H9 (cell line): ENCODE measurements at regions not wholly inside any gene's neighbourhood (a gene's known extent, or its start where the extent isn't known, plus 50 kb on each side); places are given as distances from the start of the nearest gene placed in this dataset.

Experiments used
- DNase-seq: peaks from one replicate; pipeline ENCODE4 v3.0.0-alpha.2; 2017
- H2AFZ ChIP-seq: one replicate; pipeline ENCODE4 v1.6.1; 2013; ENCODE audit warnings: mild to moderate bottlenecking, low read length, control low read depth, moderate library complexity
- H2AK5ac ChIP-seq: 2 replicates; pipeline ENCODE4 v1.6.1; 2013; ENCODE audit warnings: low read length, control low read depth, mixed read lengths; ENCODE audit not compliant: insufficient read length
- H2BK120ac ChIP-seq: one replicate; pipeline ENCODE4 v1.6.1; 2013; ENCODE audit warnings: low read depth, mild to moderate bottlenecking, low read length, control low read depth, inconsistent platforms; ENCODE audit not compliant: poor library complexity, severe bottlenecking
- H2BK12ac ChIP-seq: 2 replicates; pipeline ENCODE4 v1.6.1; 2013; ENCODE audit warnings: low read length, control low read depth, mixed read lengths, low read depth; ENCODE audit not compliant: insufficient read length
- H2BK15ac ChIP-seq: 2 replicates; pipeline ENCODE4 v1.6.1; 2013; ENCODE audit warnings: low read depth, low read length, control low read depth
- H2BK20ac ChIP-seq: one replicate; pipeline ENCODE4 v1.6.1; 2013; ENCODE audit warnings: low read depth, mild to moderate bottlenecking, low read length, control low read depth, inconsistent platforms; ENCODE audit not compliant: poor library complexity, severe bottlenecking
- H2BK5ac ChIP-seq: 2 replicates; pipeline ENCODE4 v1.6.1; 2013; ENCODE audit warnings: low read length, control low read depth, mixed read lengths; ENCODE audit not compliant: insufficient read length
- H3K14ac ChIP-seq: 2 replicates; pipeline ENCODE4 v1.6.1; 2013; ENCODE audit warnings: low read length, control low read depth; ENCODE audit not compliant: insufficient read depth
- H3K18ac ChIP-seq: 2 replicates; pipeline ENCODE4 v1.6.1; 2013; ENCODE audit warnings: low read depth, mild to moderate bottlenecking, mixed read lengths, low read length, control low read depth; ENCODE audit not compliant: insufficient read length
- H3K23ac ChIP-seq: 2 replicates; pipeline ENCODE4 v1.6.1; 2013; ENCODE audit warnings: low read length, control low read depth, mixed read lengths, low read depth; ENCODE audit not compliant: insufficient read length
- H3K23me2 ChIP-seq: 2 replicates; pipeline ENCODE4 v1.6.1; 2013; ENCODE audit warnings: low read depth, mild to moderate bottlenecking, mixed read lengths, low read length, control low read depth; ENCODE audit not compliant: insufficient read length, poor library complexity, severe bottlenecking
- H3K27ac ChIP-seq: 2 replicates; pipeline ENCODE4 v1.5.1; 2013; ENCODE audit warnings: low read length, control low read depth, mixed read lengths, low read depth; ENCODE audit not compliant: insufficient read length
- H3K27me3 ChIP-seq: 2 replicates; pipeline ENCODE4 v1.6.1; 2013; ENCODE audit warnings: low read length, control low read depth, inconsistent platforms; ENCODE audit not compliant: insufficient read depth
- H3K4ac ChIP-seq: 2 replicates; pipeline ENCODE4 v1.6.1; 2013; ENCODE audit warnings: low read depth, mild to moderate bottlenecking, control low read depth, inconsistent platforms, low read length, moderate library complexity
- H3K4me1 ChIP-seq: 2 replicates; pipeline ENCODE4 v1.6.1; 2013; ENCODE audit warnings: low read length, control low read depth, inconsistent platforms; ENCODE audit not compliant: insufficient read depth
- H3K4me2 ChIP-seq: 2 replicates; pipeline ENCODE4 v1.6.1; 2013; ENCODE audit warnings: low read length, control low read depth, mixed read lengths; ENCODE audit not compliant: insufficient read length, insufficient read depth
- H3K56ac ChIP-seq: 2 replicates; pipeline ENCODE4 v1.6.1; 2013; ENCODE audit warnings: low read depth, mild to moderate bottlenecking, mixed read lengths, low read length, control low read depth; ENCODE audit not compliant: insufficient read length
- H3K79me1 ChIP-seq: 2 replicates; pipeline ENCODE4 v1.6.1; 2013; ENCODE audit warnings: low read depth, mild to moderate bottlenecking, moderate library complexity, low read length, control low read depth, inconsistent platforms; ENCODE audit not compliant: insufficient read depth, poor library complexity, severe bottlenecking
- H3K79me2 ChIP-seq: 2 replicates; pipeline ENCODE4 v1.6.1; 2013; ENCODE audit warnings: low read length, control low read depth, inconsistent platforms; ENCODE audit not compliant: insufficient read depth
- H3K9ac ChIP-seq: 2 replicates; pipeline ENCODE4 v1.6.1; 2013; ENCODE audit warnings: low read length, control low read depth, mixed read lengths; ENCODE audit not compliant: insufficient read length; ENCODE audit errors: extremely low read depth
- H3K9me3 ChIP-seq: one replicate; pipeline ENCODE4 v1.6.1; 2013; ENCODE audit warnings: low read depth, low read length, inconsistent platforms; ENCODE audit not compliant: control insufficient read depth
- H3T11ph ChIP-seq: one replicate; pipeline ENCODE4 v1.6.1; 2013; ENCODE audit warnings: mild to moderate bottlenecking, low read length, control low read depth, inconsistent platforms
- H4K20me1 ChIP-seq: one replicate; pipeline ENCODE4 v1.6.1; 2013; ENCODE audit not compliant: control insufficient read depth, insufficient read length, insufficient read depth
- H4K5ac ChIP-seq: 2 replicates; pipeline ENCODE4 v1.6.1; 2013; ENCODE audit warnings: low read depth, mild to moderate bottlenecking, mixed read lengths, low read length, control low read depth; ENCODE audit not compliant: insufficient read length
- H4K8ac ChIP-seq: replicated peaks from 2 replicates; pipeline ENCODE4 v1.6.1; 2013; ENCODE audit warnings: low read length, control low read depth, mixed read lengths, low read depth; ENCODE audit not compliant: insufficient read length
- H4K91ac ChIP-seq: 2 replicates; pipeline ENCODE4 v1.6.1; 2013; ENCODE audit warnings: low read depth, mild to moderate bottlenecking, moderate library complexity, mixed read lengths, low read length, control low read depth; ENCODE audit not compliant: insufficient read length
- H3K27ac Mint-ChIP-seq, 3 experiments: 2 replicates in 2 of 3; 3 replicates in 1 of 3; pipeline ENCODE4 v1.8.0; 2020 to 2021; ENCODE audit warnings: mixed read lengths in 3 of 3, mild to moderate bottlenecking in 1 of 3, moderate library complexity in 1 of 3
- H3K27me3 Mint-ChIP-seq: 2 replicates; pipeline ENCODE4 v1.8.0; 2021; ENCODE audit warnings: low read depth, mild to moderate bottlenecking, moderate library complexity, mixed read lengths
- H3K36me3 Mint-ChIP-seq, 3 experiments: 2 replicates in 2 of 3; 3 replicates in 1 of 3; pipeline ENCODE4 v1.8.0; 2020 to 2021; ENCODE audit warnings: low read depth in 3 of 3, mixed read lengths in 3 of 3; ENCODE audit not compliant: insufficient read depth in 1 of 3
- H3K4me1 Mint-ChIP-seq, 2 experiments: 2 replicates each; pipeline ENCODE4 v1.8.0; 2020; ENCODE audit warnings: mixed read lengths in 2 of 2
- H3K4me3 Mint-ChIP-seq, 2 experiments: 2 replicates in 1 of 2; 3 replicates in 1 of 2; pipeline ENCODE4 v1.8.0; 2020 to 2021; ENCODE audit warnings: mild to moderate bottlenecking in 2 of 2, mixed read lengths in 2 of 2, moderate library complexity in 1 of 2
- H3K9me3 Mint-ChIP-seq, 2 experiments: 2 replicates in 1 of 2; 3 replicates in 1 of 2; pipeline ENCODE4 v1.8.0; 2020; ENCODE audit warnings: mild to moderate bottlenecking in 2 of 2, mixed read lengths in 2 of 2, moderate library complexity in 1 of 2
- CTCF ChIP-seq: fragments of 200-600 bp; sonication (generic); conservative IDR thresholded peaks from 3 replicates; pipeline ENCODE4 v1.8.0; 2021; ENCODE audit warnings: antibody characterized with exemption, mild to moderate bottlenecking
- WGBS: extraction: QIAGEN DNeasy Blood & Tissue Kit; methylation state at CpG from one replicate; pipeline ENCODE4 v1.1.7; 2013; ENCODE audit warnings: missing lambda C conversion rate, low lambda C conversion rate, mixed read lengths; ENCODE audit not compliant: insufficient read length; ENCODE audit errors: extremely low coverage; 5-methylcytosine and 5-hydroxymethylcytosine counted together

- H3K4me2 ChIP-seq: no peak overlapping the region
- TF ChIP-seq CTCF: no peak
- H4K8ac ChIP-seq: no peak overlapping the region
- no peaks in the 10 kb centered on the region for H3K23me2 ChIP-seq
- no peaks in the 10 kb centered on the region for H3K27me3 ChIP-seq
- Mint-ChIP-seq H3K27ac (no peak overlapping the region), H3K4me3 (no peak overlapping the region), H3K36me3 (no peaks in the 10 kb centered on the region; a peak in 1 of 7 replicates), H3K27me3 (peaks cover 5% of the 10 kb centered on the region; the same call in 1 of the 2 replicates), H3K9me3 (no peaks in the 10 kb centered on the region), H3K4me1 (peaks cover 29 to 32% of the 10 kb centered on the region in 2 experiments)
- no peak overlapping the region for H2BK20ac ChIP-seq
- H4K5ac ChIP-seq: no peak overlapping the region
- no peak overlapping the region for H2BK12ac ChIP-seq
- H3K4me1 ChIP-seq: peaks cover 10% of the 10 kb centered on the region
- no peak overlapping the region for H3K18ac ChIP-seq
- no peak overlapping the region for H2AFZ ChIP-seq
- no peak overlapping the region for H2BK120ac ChIP-seq
- H3K9me3 ChIP-seq: no peaks in the 10 kb centered on the region
- H3K56ac ChIP-seq: no peak overlapping the region
- no peak overlapping the region for H3K23ac ChIP-seq
- H3K9ac ChIP-seq: no peak overlapping the region
- WGBS: no CpG with 5 or more reads among the region's 6 CpGs
- H4K20me1 ChIP-seq: no peaks in the 10 kb centered on the region
- H2BK5ac ChIP-seq: no peak overlapping the region
- H2BK15ac ChIP-seq: no peak overlapping the region
- H3K4ac ChIP-seq: no peak overlapping the region
- H3K79me1 ChIP-seq: no peaks in the 10 kb centered on the region
- H3K79me2 ChIP-seq: no peaks in the 10 kb centered on the region
- no peak overlapping the region for H3K27ac ChIP-seq
- no peak overlapping the region for H3T11ph ChIP-seq
- H2AK5ac ChIP-seq: no peak overlapping the region
- H4K91ac ChIP-seq: no peak overlapping the region
- no peak overlapping the region; the same call in 1 of the 2 replicates for H3K14ac ChIP-seq
- DNase-seq: no peak
Measured at GRCh38 chr20:10777710-10778109, 103.9 kb upstream of the JAG1 start.
